Breast epithelium (tissue), 3 donors: ENCODE measurements at regions not wholly inside any gene's neighbourhood (a gene's known extent, or its start where the extent isn't known, plus 50 kb on each side); places are given as distances from the start of the nearest gene placed in this dataset.

Experiments
- POLR2A ChIP-seq: fragments of 450-650 bp; IDR thresholded peaks from one replicate; pipeline ENCODE4 v1.6.1; 2016; ENCODE audit warnings: antibody characterized with exemption, mild to moderate bottlenecking, moderate library complexity
- POLR2AphosphoS5 ChIP-seq, 3 donors: sonication (generic); formaldehyde crosslinking; IDR thresholded peaks; one replicate each; pipeline ENCODE4 v1.6.1; 2017; ENCODE audit warnings: antibody characterized with exemption in 3 of 3
- TF ChIP-seq, protein P1 (sequence below), 3 donors: fragments of 450-650 bp; IDR thresholded peaks; one replicate each; pipeline ENCODE4 v1.5.1; 2016 to 2017; ENCODE audit warnings: antibody characterized with exemption in 3 of 3, mild to moderate bottlenecking in 3 of 3, moderate library complexity in 3 of 3

DNA sequence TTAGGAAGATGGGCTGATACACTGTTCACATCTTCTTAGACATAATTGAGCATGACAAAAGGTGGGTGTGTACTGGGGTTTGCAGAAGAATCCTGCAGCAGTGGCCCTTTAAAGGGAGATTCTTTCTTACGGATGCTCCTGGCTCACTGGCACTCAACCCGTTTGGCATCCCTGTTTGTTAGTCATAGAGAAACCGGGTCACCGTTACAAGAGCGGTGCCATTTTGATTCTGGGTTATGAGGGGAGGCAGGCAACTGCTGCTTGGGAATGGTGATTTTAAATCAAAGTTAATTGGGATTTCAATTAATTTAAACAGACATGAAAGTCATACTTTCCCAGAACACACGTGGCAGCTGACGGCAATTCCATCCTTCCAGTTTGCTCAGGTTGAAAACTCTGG is 245.8 kb downstream of the AACS start:
- no peak for TF ChIP-seq POLR2AphosphoS5 (IDR thresholded peaks at IDR 0.05)
- TF ChIP-seq, protein P1, sequence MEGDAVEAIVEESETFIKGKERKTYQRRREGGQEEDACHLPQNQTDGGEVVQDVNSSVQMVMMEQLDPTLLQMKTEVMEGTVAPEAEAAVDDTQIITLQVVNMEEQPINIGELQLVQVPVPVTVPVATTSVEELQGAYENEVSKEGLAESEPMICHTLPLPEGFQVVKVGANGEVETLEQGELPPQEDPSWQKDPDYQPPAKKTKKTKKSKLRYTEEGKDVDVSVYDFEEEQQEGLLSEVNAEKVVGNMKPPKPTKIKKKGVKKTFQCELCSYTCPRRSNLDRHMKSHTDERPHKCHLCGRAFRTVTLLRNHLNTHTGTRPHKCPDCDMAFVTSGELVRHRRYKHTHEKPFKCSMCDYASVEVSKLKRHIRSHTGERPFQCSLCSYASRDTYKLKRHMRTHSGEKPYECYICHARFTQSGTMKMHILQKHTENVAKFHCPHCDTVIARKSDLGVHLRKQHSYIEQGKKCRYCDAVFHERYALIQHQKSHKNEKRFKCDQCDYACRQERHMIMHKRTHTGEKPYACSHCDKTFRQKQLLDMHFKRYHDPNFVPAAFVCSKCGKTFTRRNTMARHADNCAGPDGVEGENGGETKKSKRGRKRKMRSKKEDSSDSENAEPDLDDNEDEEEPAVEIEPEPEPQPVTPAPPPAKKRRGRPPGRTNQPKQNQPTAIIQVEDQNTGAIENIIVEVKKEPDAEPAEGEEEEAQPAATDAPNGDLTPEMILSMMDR (IDR thresholded peaks at IDR 0.05): no peak
- no peak for TF ChIP-seq POLR2A
